Activated CD4-positive, CD25-positive, alpha-beta regulatory T cell treated with anti-CD3 and anti-CD28 coated beads, Interleukin-2, amount 50 U/mL, for 72 hours (primary cell): ENCODE measurements at regions not wholly inside any gene's neighbourhood (a gene's known extent, or its start where the extent isn't known, plus 50 kb on each side); places are given as distances from the start of the nearest gene placed in this dataset.
A peak's percentile ranks its signal among the peaks of the same experiment; 100 is the strongest.

ENCODE experiments used
- DNase-seq: peaks from one replicate; pipeline ENCODE4 v3.0.0; 2021

- DNase-seq, result no peak
Measured at GRCh38 chr11:119545978-119546915, 123.3 kb upstream of the THY1 start.

GRCh38 chr11:119540370-119541125 is 117.6 kb upstream of the THY1 start:
- DNase-seq, result no peak

- no peak for DNase-seq
Measured at GRCh38 chr11:119539583-119539982, 116.6 kb upstream of the THY1 start.

DNA sequence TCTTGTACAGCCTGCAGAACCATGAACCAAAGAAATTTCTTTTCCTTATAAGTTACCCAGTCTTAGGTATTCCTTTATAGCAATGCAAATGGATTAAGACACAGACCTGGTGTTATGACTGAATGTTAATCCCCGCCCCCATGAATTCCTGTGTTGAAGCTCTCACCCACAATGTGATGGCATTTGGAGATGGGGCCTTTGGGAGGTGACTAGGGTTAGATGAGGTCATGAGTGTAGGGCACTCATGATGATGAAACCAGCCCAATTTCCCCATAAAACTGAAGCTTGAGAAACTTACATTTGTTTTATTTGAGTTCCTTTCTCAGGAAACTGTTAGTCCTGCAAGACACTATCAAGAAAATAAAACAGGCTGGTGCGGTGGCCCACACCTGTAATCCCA is 115.8 kb upstream of the THY1 start:
- DNase-seq, result no peak

DNA sequence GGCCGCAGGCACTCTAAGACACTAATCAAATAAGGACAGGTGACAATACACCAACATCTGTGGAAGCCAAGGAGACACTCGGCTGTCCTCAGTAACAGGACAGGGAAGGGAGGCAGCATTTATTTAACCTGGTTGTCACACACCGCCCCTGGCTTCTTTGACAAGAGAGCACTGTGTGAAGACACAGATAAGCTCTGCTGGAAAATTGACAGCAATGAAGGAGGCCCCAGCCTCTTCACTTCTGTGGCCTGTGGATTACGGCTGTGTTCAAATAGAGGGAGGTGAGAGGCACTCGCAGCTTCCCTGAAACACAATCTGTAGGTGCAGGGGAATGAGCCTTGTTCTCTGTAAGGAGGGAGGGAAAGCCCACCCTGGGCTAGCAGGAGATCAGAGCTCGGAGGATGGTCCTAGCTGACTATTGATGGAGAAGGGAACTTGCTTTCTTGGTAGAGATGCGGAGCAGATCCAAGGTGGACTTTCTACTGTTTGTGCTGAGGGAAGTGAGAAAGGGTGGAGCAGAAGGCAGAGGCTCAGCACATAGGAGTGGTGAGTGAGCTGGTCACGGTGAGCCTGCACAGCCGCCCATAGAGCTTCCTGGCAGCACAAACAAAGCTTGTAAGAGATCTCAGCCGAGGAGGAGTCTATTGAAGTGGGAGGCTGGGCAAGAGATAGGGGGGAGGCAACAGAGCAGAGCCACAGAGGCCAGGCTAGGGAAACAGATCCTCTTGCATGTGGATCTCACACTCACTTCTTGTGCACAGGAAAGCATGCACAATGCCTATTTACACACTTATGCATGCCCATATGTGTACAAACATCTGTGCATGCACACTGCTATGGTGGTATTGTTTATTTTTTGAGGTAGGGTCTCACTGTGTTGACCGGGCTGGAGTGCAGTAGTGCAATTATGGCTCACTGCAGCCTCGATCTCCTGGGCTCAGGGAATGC is 114.6 kb upstream of the THY1 start:
- no peak for DNase-seq

- no peak for DNase-seq
Measured at GRCh38 chr11:119536801-119537200, 113.8 kb upstream of the THY1 start.

DNA sequence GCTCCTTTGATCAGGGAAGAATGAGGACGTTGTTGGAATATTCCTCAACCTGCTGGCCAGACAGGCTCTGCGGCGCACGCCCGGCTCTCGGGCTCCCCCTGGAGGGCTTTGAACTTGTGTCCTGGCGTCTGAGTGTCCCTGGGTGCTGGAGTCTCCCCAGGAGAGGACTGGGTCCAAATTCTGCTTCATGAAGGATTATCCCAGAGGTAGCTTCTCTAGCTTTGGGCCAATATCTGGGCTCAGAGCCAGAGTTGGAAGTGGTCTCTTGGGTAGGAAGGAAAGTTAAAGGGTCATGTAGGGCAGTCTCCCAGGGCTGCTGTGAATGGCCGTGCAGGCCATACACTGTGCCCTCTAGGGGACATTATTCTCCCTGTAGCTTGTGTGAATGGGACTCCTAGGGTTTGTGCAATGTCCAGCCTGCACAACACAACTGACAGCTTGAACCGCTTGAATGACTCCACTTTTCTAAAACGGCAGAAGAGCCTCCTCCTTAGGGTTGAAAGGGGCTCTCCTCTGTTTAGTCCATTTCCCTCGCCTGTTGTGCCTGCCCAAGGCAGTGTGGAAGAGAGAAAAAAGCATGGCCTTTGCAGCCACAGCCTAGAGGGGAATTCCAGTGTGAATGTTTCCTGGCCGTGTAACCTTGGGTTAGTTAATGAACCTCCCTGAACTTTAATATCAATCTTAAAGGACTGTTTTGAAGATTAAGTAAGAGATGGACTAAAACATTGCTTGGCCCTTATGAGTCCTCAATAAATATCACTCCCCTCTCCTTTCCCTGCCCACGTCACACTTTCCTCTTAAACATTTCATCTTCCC is 111.2 kb upstream of the THY1 start:
- peak; percentile 68 for DNase-seq

DNA sequence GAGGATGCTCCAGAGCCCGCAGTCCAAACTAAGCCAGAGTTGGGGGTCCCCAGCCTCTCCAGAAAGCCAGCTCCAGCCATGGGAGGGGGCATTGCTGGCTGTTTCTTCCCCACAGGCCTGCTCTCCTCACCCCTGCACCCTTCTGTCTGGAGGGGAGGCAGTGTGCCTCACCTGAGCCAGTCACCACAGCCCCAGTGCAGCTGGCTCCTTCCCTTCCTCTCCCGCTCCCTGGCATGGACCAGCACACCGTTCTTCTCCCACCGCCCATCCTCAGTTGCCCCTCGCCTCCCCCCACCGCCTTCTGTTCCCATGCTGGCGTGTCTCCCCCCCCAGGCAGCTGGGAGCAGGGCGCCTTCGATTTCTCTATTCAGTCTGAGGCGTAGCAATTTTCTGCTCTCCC is 110.5 kb upstream of the THY1 start:
- DNase-seq, result no peak

GRCh38 chr11:119532551-119532950 is 109.6 kb upstream of the THY1 start:
- no peak for DNase-seq

GRCh38 chr11:119531623-119532022 is 108.7 kb upstream of the THY1 start:
- no peak for DNase-seq

DNA sequence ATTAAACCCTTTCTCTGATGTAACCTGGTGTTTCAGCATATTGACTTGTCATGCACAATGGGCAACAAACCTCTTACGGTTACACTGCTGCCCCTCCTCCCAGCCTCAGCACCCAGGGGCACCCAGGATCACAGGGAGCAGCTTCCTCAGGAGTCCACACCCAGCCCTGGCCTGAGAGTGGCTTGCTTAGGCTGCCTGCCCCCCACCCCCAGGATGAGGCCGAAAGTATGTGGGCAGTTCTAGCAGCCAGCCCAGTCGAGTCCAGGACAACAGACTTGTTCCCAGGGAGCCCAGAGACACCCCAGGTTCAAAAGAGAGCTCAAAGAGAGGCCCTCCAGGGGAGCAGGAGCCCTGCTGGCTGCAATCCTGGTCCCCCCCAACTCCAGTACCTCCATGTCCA is 108.1 kb upstream of the THY1 start:
- DNase-seq, result no peak

GRCh38 chr11:119530509-119530908 is 107.5 kb upstream of the THY1 start:
- no peak for DNase-seq

GRCh38 chr11:119529936-119530335 is 107.0 kb upstream of the THY1 start:
- DNase-seq, result no peak

DNA sequence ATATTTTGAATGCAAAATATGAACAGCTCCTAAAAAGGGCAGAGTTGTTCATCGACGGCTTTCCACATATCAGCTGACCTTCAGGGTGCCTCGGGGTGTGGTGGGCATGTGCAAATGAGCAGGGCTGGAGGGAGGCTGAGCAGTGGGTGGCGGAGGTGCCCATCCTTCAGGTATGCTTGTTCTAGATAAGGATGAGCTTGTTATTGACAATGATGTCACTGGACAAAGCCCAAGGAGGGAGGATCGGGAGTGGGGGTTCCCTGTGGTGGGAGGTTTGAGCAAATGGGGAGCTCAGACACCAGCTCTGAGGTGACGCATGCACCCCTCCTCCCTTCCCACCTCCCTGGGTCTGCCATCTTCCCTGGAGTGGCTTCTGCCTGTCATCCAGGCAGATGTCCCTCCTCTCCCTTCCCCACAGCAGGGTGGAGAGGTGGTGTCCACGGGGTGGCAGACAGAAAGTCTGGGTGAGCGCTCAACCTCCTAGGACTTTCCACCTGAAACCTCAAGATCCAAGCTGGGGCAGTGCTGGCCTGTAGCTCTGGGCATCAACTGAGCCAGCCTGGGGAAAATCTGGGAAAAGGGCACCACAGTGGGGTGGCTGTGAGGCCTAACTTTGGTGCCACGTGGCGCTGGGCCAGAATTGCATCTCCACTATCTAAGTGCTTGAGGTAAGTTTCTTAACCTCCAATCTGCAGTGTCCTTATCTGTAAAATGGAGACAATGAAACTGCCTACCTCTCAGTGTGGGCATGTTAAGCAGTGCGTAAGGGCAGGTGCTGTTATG is 106.3 kb upstream of the THY1 start:
- no peak for DNase-seq

- DNase-seq, result no peak
Measured at GRCh38 chr11:119525867-119526196, 102.9 kb upstream of the THY1 start.

DNA sequence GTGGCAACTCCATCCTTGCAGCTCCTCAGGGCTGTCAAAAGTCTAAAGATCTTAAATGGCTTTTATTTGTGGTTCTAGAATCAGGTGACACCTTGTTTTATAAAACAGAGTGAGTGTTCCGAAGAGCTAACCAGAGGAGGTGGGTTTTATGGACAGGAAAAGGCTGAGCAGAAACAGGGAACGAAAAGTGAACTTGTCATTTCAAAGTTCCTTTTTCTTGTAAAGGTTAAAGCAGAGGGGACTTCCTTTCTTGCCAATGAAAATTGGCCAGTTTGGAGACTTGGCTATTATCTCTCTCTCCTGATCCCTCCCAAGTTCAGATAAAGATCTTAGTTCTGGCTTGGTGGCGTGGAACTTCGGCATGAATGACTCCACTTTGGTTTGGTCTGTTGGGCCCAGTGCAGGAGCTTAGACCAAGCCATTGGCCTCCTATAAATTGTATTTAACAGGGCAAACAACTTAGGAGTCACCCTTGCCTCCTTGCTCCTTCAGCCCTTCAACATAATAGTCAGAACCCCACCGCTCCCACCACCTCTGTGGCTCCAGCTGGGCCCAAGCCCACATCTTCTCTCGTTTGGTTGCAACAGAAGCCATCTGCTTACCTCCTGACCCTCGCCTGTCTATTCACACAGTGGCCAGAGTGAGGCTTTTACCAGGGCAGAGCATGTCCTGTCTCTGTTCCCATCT is 102.4 kb upstream of the THY1 start:
- DNase-seq, result no peak

- DNase-seq, result no peak
Measured at GRCh38 chr11:119523539-119524157, 100.7 kb upstream of the THY1 start.

- no peak for DNase-seq
Measured at GRCh38 chr11:119522609-119523008, 99.6 kb upstream of the THY1 start.

GRCh38 chr11:119521551-119521950 is 98.6 kb upstream of the THY1 start:
- no peak for DNase-seq

GRCh38 chr11:119520966-119521365 is 98.0 kb upstream of the THY1 start:
- DNase-seq, result no peak
